Keratinocyte (primary cell): ENCODE measurements at regions not wholly inside any gene's neighbourhood (a gene's known extent, or its start where the extent isn't known, plus 50 kb on each side); places are given as distances from the start of the nearest gene placed in this dataset.

ENCODE experiments used
- DNase-seq: peaks from one replicate; pipeline ENCODE4 v3.0.0-alpha.2; 2011; ENCODE audit warnings: low read depth, missing footprints, low spot score
- FAIRE-seq: peaks from 2 replicates; lab custom pipeline; 2011; peaks lifted over from hg19 to GRCh38; lab: Jason Lieb, UNC
- H2AFZ ChIP-seq: 2 replicates; pipeline ENCODE4 v1.6.0; 2012; ENCODE audit warnings: low read length, control low read depth, inconsistent platforms; ENCODE audit not compliant: control insufficient read depth
- H3K27ac ChIP-seq: 2 replicates; pipeline ENCODE4 v1.5.1; 2011; ENCODE audit warnings: low read length; ENCODE audit not compliant: control insufficient read depth, insufficient read depth
- H3K27me3 ChIP-seq: 3 replicates; pipeline ENCODE4 v1.6.0; 2011; ENCODE audit warnings: low read length; ENCODE audit not compliant: control insufficient read depth, insufficient read depth; ENCODE audit errors: extremely low read depth
- H3K36me3 ChIP-seq, 2 experiments: 2 replicates in 1 of 2; 3 replicates in 1 of 2; pipeline ENCODE4 v1.5.1; 2011; ENCODE audit warnings: low read length in 2 of 2, mild to moderate bottlenecking in 1 of 2; ENCODE audit not compliant: control insufficient read depth in 2 of 2, insufficient read depth in 2 of 2; ENCODE audit errors: extremely low read depth in 1 of 2
- H3K4me1 ChIP-seq: 3 replicates; pipeline ENCODE4 v1.5.1; 2011; ENCODE audit warnings: low read length; ENCODE audit not compliant: control insufficient read depth, insufficient read depth; ENCODE audit errors: extremely low read depth
- H3K4me2 ChIP-seq: 3 replicates; pipeline ENCODE4 v1.6.0; 2011; ENCODE audit warnings: low read depth, low read length; ENCODE audit not compliant: control insufficient read depth, insufficient read depth; ENCODE audit errors: extremely low read depth
- H3K4me3 ChIP-seq, 3 experiments: fragments of 200-600 bp in 1 of 3; sonication (generic) in 1 of 3; 2 replicates in 2 of 3; 3 replicates in 1 of 3; pipeline ENCODE4 v1.5.1; 2011 to 2016; ENCODE audit warnings: low read length in 3 of 3, mild to moderate bottlenecking in 3 of 3, control low read depth in 2 of 3, inconsistent platforms in 1 of 3, low read depth in 1 of 3, mixed read lengths in 1 of 3, mixed run types in 1 of 3, moderate library complexity in 1 of 3; ENCODE audit not compliant: control insufficient read depth in 2 of 3, insufficient read depth in 2 of 3; ENCODE audit errors: extremely low read depth in 1 of 3
- H3K79me2 ChIP-seq: 2 replicates; pipeline ENCODE4 v1.6.0; 2012; ENCODE audit warnings: low read length; ENCODE audit not compliant: control insufficient read depth, insufficient read depth
- H3K9ac ChIP-seq: 3 replicates; pipeline ENCODE4 v1.6.0; 2011; ENCODE audit warnings: low read length; ENCODE audit not compliant: control insufficient read depth, insufficient read depth; ENCODE audit errors: extremely low read depth
- H3K9me1 ChIP-seq: 3 replicates; pipeline ENCODE4 v1.6.0; 2011; ENCODE audit warnings: low read length; ENCODE audit not compliant: control insufficient read depth, insufficient read depth; ENCODE audit errors: extremely low read depth
- H3K9me3 ChIP-seq: 2 replicates; pipeline ENCODE4 v1.5.1; 2012; ENCODE audit warnings: low read depth, low read length; ENCODE audit not compliant: control insufficient read depth
- H4K20me1 ChIP-seq: 3 replicates; pipeline ENCODE4 v1.6.0; 2011; ENCODE audit warnings: low read length; ENCODE audit not compliant: control insufficient read depth, insufficient read depth; ENCODE audit errors: extremely low read depth
- EZH2 ChIP-seq: IDR thresholded peaks from one replicate; pipeline ENCODE4 v1.6.1; 2012; ENCODE audit warnings: inconsistent platforms, mild to moderate bottlenecking, low read length, moderate library complexity
- dilution Hi-C: fragments of 300-500 bp; cut with MboI; formaldehyde crosslinking; loops from one replicate; pipeline ENCODE4 v1.7.0; 2020; ENCODE audit warnings: low sequenced_read_pairs; ENCODE audit not compliant: extremely low pct_ligation_motif_present
- TF ChIP-seq, protein P1 (sequence below), 3 experiments: IDR thresholded peaks in 1 of 3; conservative IDR thresholded peaks in 1 of 3; optimal IDR thresholded peaks in 1 of 3; 2 replicates in 2 of 3; 3 replicates in 1 of 3; pipeline versions ENCODE3 to v1.5.1; 2011; ENCODE audit warnings: low read length in 3 of 3, mild to moderate bottlenecking in 3 of 3, moderate library complexity in 2 of 3, control low read depth in 1 of 3, inconsistent platforms in 1 of 3; ENCODE audit not compliant: insufficient read depth in 2 of 3; ENCODE audit errors: extremely low read depth in 1 of 3

- Histone ChIP-seq H3K4me3 (no peak overlapping the region), H2AFZ (no peak overlapping the region), H3K4me2 (peak overlapping the region; percentile 12), H3K4me1 (no peaks in the 10 kb centered on the region), H4K20me1 (no peaks in the 10 kb centered on the region), H3K9me1 (no peaks in the 10 kb centered on the region), H3K9ac (no peak overlapping the region), H3K27ac (no peak overlapping the region), H3K9me3 (no peaks in the 10 kb centered on the region), H3K36me3 (no peaks in the 10 kb centered on the region), H3K27me3 (no peaks in the 10 kb centered on the region), H3K79me2 (no peaks in the 10 kb centered on the region)
- dilution Hi-C loops: no loop called here
- FAIRE-seq: no peak
- DNase-seq: no peak
- no peak for TF ChIP-seq EZH2
- TF ChIP-seq, protein P1, sequence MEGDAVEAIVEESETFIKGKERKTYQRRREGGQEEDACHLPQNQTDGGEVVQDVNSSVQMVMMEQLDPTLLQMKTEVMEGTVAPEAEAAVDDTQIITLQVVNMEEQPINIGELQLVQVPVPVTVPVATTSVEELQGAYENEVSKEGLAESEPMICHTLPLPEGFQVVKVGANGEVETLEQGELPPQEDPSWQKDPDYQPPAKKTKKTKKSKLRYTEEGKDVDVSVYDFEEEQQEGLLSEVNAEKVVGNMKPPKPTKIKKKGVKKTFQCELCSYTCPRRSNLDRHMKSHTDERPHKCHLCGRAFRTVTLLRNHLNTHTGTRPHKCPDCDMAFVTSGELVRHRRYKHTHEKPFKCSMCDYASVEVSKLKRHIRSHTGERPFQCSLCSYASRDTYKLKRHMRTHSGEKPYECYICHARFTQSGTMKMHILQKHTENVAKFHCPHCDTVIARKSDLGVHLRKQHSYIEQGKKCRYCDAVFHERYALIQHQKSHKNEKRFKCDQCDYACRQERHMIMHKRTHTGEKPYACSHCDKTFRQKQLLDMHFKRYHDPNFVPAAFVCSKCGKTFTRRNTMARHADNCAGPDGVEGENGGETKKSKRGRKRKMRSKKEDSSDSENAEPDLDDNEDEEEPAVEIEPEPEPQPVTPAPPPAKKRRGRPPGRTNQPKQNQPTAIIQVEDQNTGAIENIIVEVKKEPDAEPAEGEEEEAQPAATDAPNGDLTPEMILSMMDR (optimal IDR thresholded peaks at IDR 0.05 in 1 of 3, IDR thresholded peaks at IDR 0.05 in 1 of 3, conservative IDR thresholded peaks at IDR 0.05 in 1 of 3; ENCODE audit: extremely low read depth in 1 of 3, insufficient read depth in 2 of 3, low read length in 3 of 3): no peak
Measured at GRCh38 chr2:176931588-176932563, 280.7 kb upstream of the HNRNPA3 start.

- Histone ChIP-seq H3K27me3 (no peaks in the 10 kb centered on the region), H3K4me1 (no peaks in the 10 kb centered on the region), H3K4me3 (no peak overlapping the region), H3K36me3 (no peaks in the 10 kb centered on the region), H3K9me1 (no peaks in the 10 kb centered on the region), H3K9ac (no peak overlapping the region), H3K79me2 (no peaks in the 10 kb centered on the region), H3K4me2 (no peak overlapping the region), H2AFZ (no peak overlapping the region), H3K9me3 (no peaks in the 10 kb centered on the region), H3K27ac (no peak overlapping the region), H4K20me1 (no peaks in the 10 kb centered on the region)
- dilution Hi-C loops: no loop called here
- FAIRE-seq: no peak
- TF ChIP-seq, protein P1 (optimal IDR thresholded peaks at IDR 0.05 in 1 of 3, IDR thresholded peaks at IDR 0.05 in 1 of 3, conservative IDR thresholded peaks at IDR 0.05 in 1 of 3; ENCODE audit: extremely low read depth in 1 of 3, insufficient read depth in 2 of 3, low read length in 3 of 3): no peak
- TF ChIP-seq EZH2: no peak
- no peak for DNase-seq
Measured at GRCh38 chr2:176934131-176934530, 278.5 kb upstream of the HNRNPA3 start.
